ENCODE measurements at regions not wholly inside any gene's neighbourhood (a gene's known extent, or its start where the extent isn't known, plus 50 kb on each side); places are given as distances from the start of the nearest gene placed in this dataset.
"Not testable (repeated sequence)": the region's sequence is repeated elsewhere in the genome, so short reads cannot be mapped to it uniquely, and the experiment has no call there.

DNA sequence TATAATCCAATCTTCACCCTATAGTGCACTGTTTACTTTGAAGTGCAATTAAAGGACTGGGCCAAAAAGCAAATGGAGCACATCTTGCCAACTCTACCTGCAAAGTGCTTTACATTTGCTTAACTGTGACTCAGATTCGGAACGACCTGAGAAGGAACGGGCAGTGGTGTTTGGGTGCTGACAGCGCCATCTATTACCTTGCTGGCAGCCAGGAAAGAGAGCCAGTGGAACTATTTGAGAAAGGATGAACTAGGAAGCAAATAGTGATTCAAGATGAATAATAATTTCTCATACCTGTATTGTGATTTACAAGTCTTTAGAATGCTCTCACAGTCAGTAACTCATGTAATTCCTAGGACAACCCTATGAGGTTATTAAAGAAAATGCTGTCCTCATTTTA lies 312.9 kb downstream of the PDCD6IP start:
- Mint-ChIP-seq H3K9me3 (0 out of 3 replicates have a peak, but pooled peaks cover 2% of the 10 kb centered on the region), H3K4me3 (no peak overlapping the region), H3K27me3 (ENCODE audit: insufficient read depth, low read depth, poor library complexity) (no peaks in the 10 kb centered on the region), H3K36me3 (ENCODE audit: low read depth) (no peaks in the 10 kb centered on the region), H3K27ac (no peak overlapping the region), H3K4me1 (no peaks in the 10 kb centered on the region)
- peak; percentile 10 for DNase-seq (ENCODE audit: low spot score)
- Histone ChIP-seq H3K4me2 (no peak overlapping the region), H4K20me1 (replicated peaks; ENCODE audit: insufficient read depth) (no peaks in the 10 kb centered on the region), H3K4me1 (ENCODE audit: insufficient read depth) (no peaks in the 10 kb centered on the region), H3K27ac (ENCODE audit: low read depth) (no peak overlapping the region), H3F3A (replicated peaks; ENCODE audit: low read depth) (no peaks in the 10 kb centered on the region), H3K36me3 (ENCODE audit: insufficient read depth) (no peaks in the 10 kb centered on the region), H3K79me2 (replicated peaks; ENCODE audit: insufficient read depth) (no peaks in the 10 kb centered on the region), H3K27me3 (ENCODE audit: insufficient read depth) (no peaks in the 10 kb centered on the region), H2AFZ (peak overlapping the region; percentile 28; the same call in 1 of the 2 replicates), H3K4me3 (no peak overlapping the region), H3K9me2 (ENCODE audit: insufficient read depth) (no peaks in the 10 kb centered on the region)
- no peak for ATAC-seq
- TF ChIP-seq EZH2phosphoT487 (IDR thresholded peaks at IDR 0.05; ENCODE audit: unreplicated experiment) (no peak), CTCF (conservative IDR thresholded peaks at IDR 0.05; ENCODE audit: low read depth in 2 of 2) (peak in 1 of 2 experiments; percentile 39; a peak in 2 of 4 replicates), ZNF331 (CRISPR knock-in tag; IDR thresholded peaks at IDR 0.05; ENCODE audit: low read depth) (no peak), ZNF114 (CRISPR knock-in tag; IDR thresholded peaks at IDR 0.05) (no peak), CREB1 (CRISPR knock-in tag; IDR thresholded peaks at IDR 0.05; ENCODE audit: low read depth) (no peak), ETS1 (IDR thresholded peaks at IDR 0.05) (no peak)
- TF ChIP-seq, protein P1, sequence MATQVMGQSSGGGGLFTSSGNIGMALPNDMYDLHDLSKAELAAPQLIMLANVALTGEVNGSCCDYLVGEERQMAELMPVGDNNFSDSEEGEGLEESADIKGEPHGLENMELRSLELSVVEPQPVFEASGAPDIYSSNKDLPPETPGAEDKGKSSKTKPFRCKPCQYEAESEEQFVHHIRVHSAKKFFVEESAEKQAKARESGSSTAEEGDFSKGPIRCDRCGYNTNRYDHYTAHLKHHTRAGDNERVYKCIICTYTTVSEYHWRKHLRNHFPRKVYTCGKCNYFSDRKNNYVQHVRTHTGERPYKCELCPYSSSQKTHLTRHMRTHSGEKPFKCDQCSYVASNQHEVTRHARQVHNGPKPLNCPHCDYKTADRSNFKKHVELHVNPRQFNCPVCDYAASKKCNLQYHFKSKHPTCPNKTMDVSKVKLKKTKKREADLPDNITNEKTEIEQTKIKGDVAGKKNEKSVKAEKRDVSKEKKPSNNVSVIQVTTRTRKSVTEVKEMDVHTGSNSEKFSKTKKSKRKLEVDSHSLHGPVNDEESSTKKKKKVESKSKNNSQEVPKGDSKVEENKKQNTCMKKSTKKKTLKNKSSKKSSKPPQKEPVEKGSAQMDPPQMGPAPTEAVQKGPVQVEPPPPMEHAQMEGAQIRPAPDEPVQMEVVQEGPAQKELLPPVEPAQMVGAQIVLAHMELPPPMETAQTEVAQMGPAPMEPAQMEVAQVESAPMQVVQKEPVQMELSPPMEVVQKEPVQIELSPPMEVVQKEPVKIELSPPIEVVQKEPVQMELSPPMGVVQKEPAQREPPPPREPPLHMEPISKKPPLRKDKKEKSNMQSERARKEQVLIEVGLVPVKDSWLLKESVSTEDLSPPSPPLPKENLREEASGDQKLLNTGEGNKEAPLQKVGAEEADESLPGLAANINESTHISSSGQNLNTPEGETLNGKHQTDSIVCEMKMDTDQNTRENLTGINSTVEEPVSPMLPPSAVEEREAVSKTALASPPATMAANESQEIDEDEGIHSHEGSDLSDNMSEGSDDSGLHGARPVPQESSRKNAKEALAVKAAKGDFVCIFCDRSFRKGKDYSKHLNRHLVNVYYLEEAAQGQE (IDR thresholded peaks at IDR 0.05; ENCODE audit: unreplicated experiment), result no peak

GRCh38 chr3:34112261-34112660 lies 313.8 kb downstream of the PDCD6IP start:
- H3K4me3 Mint-ChIP-seq; H3K36me3 Mint-ChIP-seq (ENCODE audit: low read depth); H3K9me3 Mint-ChIP-seq; H3K27me3 ChIP-seq (ENCODE audit: insufficient read depth); H3K36me3 ChIP-seq (ENCODE audit: insufficient read depth); H3K27ac Mint-ChIP-seq; H3K4me1 ChIP-seq (ENCODE audit: insufficient read depth); H2AFZ ChIP-seq; H3K9me2 ChIP-seq (ENCODE audit: insufficient read depth); H3K27me3 Mint-ChIP-seq (ENCODE audit: insufficient read depth, low read depth, poor library complexity); H3K27ac ChIP-seq (ENCODE audit: low read depth); H3K4me3 ChIP-seq; ATAC-seq; H4K20me1 ChIP-seq (replicated peaks; ENCODE audit: insufficient read depth); DNase-seq (ENCODE audit: low spot score); H3K4me1 Mint-ChIP-seq; H3F3A ChIP-seq (replicated peaks; ENCODE audit: low read depth); H3K79me2 ChIP-seq (replicated peaks; ENCODE audit: insufficient read depth); H3K4me2 ChIP-seq: not testable (repeated sequence)

Measured in GM23338 (cell line).